ENCODE measurements at regions not wholly inside any gene's neighbourhood (a gene's known extent, or its start where the extent isn't known, plus 50 kb on each side); places are given as distances from the start of the nearest gene placed in this dataset.

GRCh38 chr2:136233298-136233697, 115.3 kb upstream of the CXCR4 start:
- no peaks in the 10 kb centered on the region; the same call in 1 of the 2 replicates for H3K27me3 Mint-ChIP-seq (ENCODE audit: low read depth)
- no peak overlapping the region for H2BK120ac ChIP-seq (ENCODE audit: low read depth, low read length, poor library complexity, severe bottlenecking)
- H4K91ac ChIP-seq (ENCODE audit: insufficient read length, low read depth, low read length), result no peak overlapping the region
- no peak overlapping the region for H3K18ac ChIP-seq (ENCODE audit: insufficient read length, low read depth, low read length)
- no peak overlapping the region for H2BK15ac ChIP-seq (ENCODE audit: low read depth, low read length)
- no peaks in the 10 kb centered on the region for H3K79me2 ChIP-seq (ENCODE audit: insufficient read depth, low read length)
- H3K4me1 Mint-ChIP-seq, result peaks cover 3 to 8% of the 10 kb centered on the region in 2 experiments; a peak in 2 of 4 replicates
- no peak overlapping the region for H2AFZ ChIP-seq (ENCODE audit: low read length)
- no peak for DNase-seq
- no peak overlapping the region for H3K23ac ChIP-seq (ENCODE audit: insufficient read length, low read depth, low read length)
- no peak overlapping the region for H4K5ac ChIP-seq (ENCODE audit: insufficient read length, low read depth, low read length)
- H3K4me1 ChIP-seq (ENCODE audit: insufficient read depth, low read length), result no peaks in the 10 kb centered on the region; the same call in 1 of the 2 replicates
- no peak overlapping the region for H3T11ph ChIP-seq (ENCODE audit: low read length)
- H3K9me3 ChIP-seq (ENCODE audit: control insufficient read depth, low read depth, low read length), result no peaks in the 10 kb centered on the region
- no peak overlapping the region for H4K8ac ChIP-seq (replicated peaks; ENCODE audit: insufficient read length, low read depth, low read length)
- no peak overlapping the region for H2AK5ac ChIP-seq (ENCODE audit: insufficient read length, low read length)
- no peak overlapping the region for H3K4me2 ChIP-seq (ENCODE audit: insufficient read depth, insufficient read length, low read length)
- no peaks in the 10 kb centered on the region for H3K23me2 ChIP-seq (ENCODE audit: insufficient read length, low read depth, low read length, poor library complexity, severe bottlenecking)
- no peaks in the 10 kb centered on the region; a peak in 1 of 7 replicates for H3K36me3 Mint-ChIP-seq (ENCODE audit: insufficient read depth in 1 of 3, low read depth in 3 of 3)
- no peaks in the 10 kb centered on the region for H3K79me1 ChIP-seq (ENCODE audit: insufficient read depth, low read depth, low read length, poor library complexity, severe bottlenecking)
- H3K14ac ChIP-seq (ENCODE audit: insufficient read depth, low read length), result no peak overlapping the region
- peaks cover 0 to 8% of the 10 kb centered on the region in 2 experiments; a peak in 2 of 5 replicates for H3K9me3 Mint-ChIP-seq
- no peak overlapping the region for H3K9ac ChIP-seq (ENCODE audit: extremely low read depth, insufficient read length, low read length)
- no peak overlapping the region for H3K4me3 Mint-ChIP-seq
- no peak overlapping the region for H3K27ac Mint-ChIP-seq
- H2BK12ac ChIP-seq (ENCODE audit: insufficient read length, low read depth, low read length), result no peak overlapping the region
- no peak overlapping the region for H3K4ac ChIP-seq (ENCODE audit: low read depth, low read length)
- H3K56ac ChIP-seq (ENCODE audit: insufficient read length, low read depth, low read length), result no peak overlapping the region
- no peak overlapping the region for H2BK20ac ChIP-seq (ENCODE audit: low read depth, low read length, poor library complexity, severe bottlenecking)
- H3K27ac ChIP-seq (ENCODE audit: insufficient read length, low read depth, low read length), result no peak overlapping the region
- TF ChIP-seq CTCF (conservative IDR thresholded peaks at IDR 0.05), result no peak
- H4K20me1 ChIP-seq (ENCODE audit: control insufficient read depth, insufficient read depth, insufficient read length), result no peaks in the 10 kb centered on the region
- no peaks in the 10 kb centered on the region for H3K27me3 ChIP-seq (ENCODE audit: insufficient read depth, low read length)
- H2BK5ac ChIP-seq (ENCODE audit: insufficient read length, low read length), result no peak overlapping the region
